Peyer's patch (tissue), 4 donors: ENCODE measurements at regions not wholly inside any gene's neighbourhood (a gene's known extent, or its start where the extent isn't known, plus 50 kb on each side); places are given as distances from the start of the nearest gene placed in this dataset.

Source experiments
- DNase-seq, 3 donors: peaks; one replicate each; pipeline ENCODE4 v3.0.0-alpha.2; 2017 to 2019
- H3K27ac ChIP-seq, 4 donors: fragments of 200-600 bp; sonication (generic); one replicate each; pipeline ENCODE4 v1.5.1; 2016 to 2019
- H3K27me3 ChIP-seq, 2 donors: fragments of 200-600 bp; sonication (generic); one replicate each; pipeline ENCODE4 v1.5.1; 2019
- H3K36me3 ChIP-seq, 3 donors: fragments of 200-600 bp; sonication (generic); one replicate each; pipeline ENCODE4 v1.5.1; 2016 to 2019
- H3K4me1 ChIP-seq, 4 donors: fragments of 200-600 bp; sonication (generic); one replicate each; pipeline ENCODE4 v1.5.1; 2016 to 2019
- H3K4me3 ChIP-seq, 4 donors: fragments of 200-600 bp; sonication (generic); 1 replicate in 3 of 4; 2 replicates in 1 of 4; pipeline ENCODE4 v1.5.1; 2016 to 2019; ENCODE audit warnings: mild to moderate bottlenecking in 1 of 4
- H3K9me3 ChIP-seq, 4 donors: fragments of 200-600 bp; sonication (generic); one replicate each; pipeline ENCODE4 v1.5.1; 2016 to 2019; ENCODE audit warnings: mild to moderate bottlenecking in 1 of 4
- POLR2A ChIP-seq, 2 donors: fragments of 450-650 bp; IDR thresholded peaks; one replicate each; pipeline ENCODE4 v1.5.1; 2017; ENCODE audit warnings: antibody characterized with exemption in 2 of 2, mild to moderate bottlenecking in 2 of 2, moderate library complexity in 2 of 2
- TF ChIP-seq, protein P1 (sequence below), 6 experiments: fragments of 450-650 bp in 4 of 6; fragments of 200-600 bp in 2 of 6; sonication (generic) in 1 of 6; IDR thresholded peaks; one replicate each; pipeline ENCODE4 v1.5.1; 2017 to 2019; ENCODE audit warnings: antibody characterized with exemption in 6 of 6, mild to moderate bottlenecking in 3 of 6, moderate library complexity in 1 of 6

DNA sequence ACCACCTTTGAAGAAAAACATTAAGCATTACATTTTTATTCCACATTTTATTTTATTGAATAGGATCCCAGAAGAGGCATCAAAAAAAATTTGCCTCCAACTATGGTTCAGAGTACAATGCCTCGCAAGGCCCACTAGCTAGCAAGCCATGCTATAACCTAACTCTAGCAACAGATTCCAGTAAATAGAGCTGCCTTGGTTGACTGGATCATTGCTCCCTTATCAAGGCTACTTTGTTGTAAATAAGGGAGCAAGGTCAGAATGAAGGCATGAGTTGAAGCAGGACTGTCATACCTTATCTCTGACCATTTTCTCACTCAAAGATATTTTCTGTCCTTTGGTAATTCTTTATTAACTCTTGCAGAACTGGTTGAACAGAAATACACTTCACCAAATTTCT lies 672.6 kb downstream of the EPHA4 start:
- H3K36me3 ChIP-seq, result no peaks in the 10 kb centered on the region
- no peaks in the 10 kb centered on the region for H3K27me3 ChIP-seq
- TF ChIP-seq, protein P1, sequence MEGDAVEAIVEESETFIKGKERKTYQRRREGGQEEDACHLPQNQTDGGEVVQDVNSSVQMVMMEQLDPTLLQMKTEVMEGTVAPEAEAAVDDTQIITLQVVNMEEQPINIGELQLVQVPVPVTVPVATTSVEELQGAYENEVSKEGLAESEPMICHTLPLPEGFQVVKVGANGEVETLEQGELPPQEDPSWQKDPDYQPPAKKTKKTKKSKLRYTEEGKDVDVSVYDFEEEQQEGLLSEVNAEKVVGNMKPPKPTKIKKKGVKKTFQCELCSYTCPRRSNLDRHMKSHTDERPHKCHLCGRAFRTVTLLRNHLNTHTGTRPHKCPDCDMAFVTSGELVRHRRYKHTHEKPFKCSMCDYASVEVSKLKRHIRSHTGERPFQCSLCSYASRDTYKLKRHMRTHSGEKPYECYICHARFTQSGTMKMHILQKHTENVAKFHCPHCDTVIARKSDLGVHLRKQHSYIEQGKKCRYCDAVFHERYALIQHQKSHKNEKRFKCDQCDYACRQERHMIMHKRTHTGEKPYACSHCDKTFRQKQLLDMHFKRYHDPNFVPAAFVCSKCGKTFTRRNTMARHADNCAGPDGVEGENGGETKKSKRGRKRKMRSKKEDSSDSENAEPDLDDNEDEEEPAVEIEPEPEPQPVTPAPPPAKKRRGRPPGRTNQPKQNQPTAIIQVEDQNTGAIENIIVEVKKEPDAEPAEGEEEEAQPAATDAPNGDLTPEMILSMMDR (IDR thresholded peaks at IDR 0.05), result no peak
- no peak for TF ChIP-seq POLR2A (IDR thresholded peaks at IDR 0.05)

DNA sequence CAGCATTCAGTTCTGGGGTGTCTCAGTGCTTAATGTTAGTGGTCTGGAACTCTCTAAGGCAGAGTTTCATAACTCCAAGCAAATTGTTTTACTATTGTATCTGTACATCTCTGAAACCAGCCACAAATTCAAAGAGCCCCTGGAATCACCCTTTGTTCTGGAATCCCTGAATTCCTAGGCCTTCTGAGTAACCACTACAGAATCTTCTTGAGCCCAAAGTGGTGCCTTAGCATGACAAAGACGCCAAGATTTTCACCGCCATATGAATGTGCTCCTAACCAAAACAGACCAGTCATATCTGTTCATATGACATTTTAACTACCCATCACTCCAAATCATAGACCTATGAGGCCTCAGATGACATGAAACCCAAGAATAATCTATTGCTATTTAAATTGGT lies 668.1 kb downstream of the EPHA4 start:
- Histone ChIP-seq H3K4me3 (no peak overlapping the region), H3K27ac (no peak overlapping the region), H3K27me3 (no peaks in the 10 kb centered on the region), H3K36me3 (no peaks in the 10 kb centered on the region), H3K4me1 (no peaks in the 10 kb centered on the region), H3K9me3 (no peaks in the 10 kb centered on the region)
- DNase-seq, result no peak
- TF ChIP-seq, protein P1 (IDR thresholded peaks at IDR 0.05), result no peak
- TF ChIP-seq POLR2A (IDR thresholded peaks at IDR 0.05), result no peak

More for the DNA sequence above, 672.6 kb downstream of the EPHA4 start:
- H3K27ac ChIP-seq, result no peak overlapping the region
- H3K9me3 ChIP-seq, result no peaks in the 10 kb centered on the region
- H3K4me3 ChIP-seq, result no peak overlapping the region
- DNase-seq, result no peak
- no peaks in the 10 kb centered on the region for H3K4me1 ChIP-seq

DNA sequence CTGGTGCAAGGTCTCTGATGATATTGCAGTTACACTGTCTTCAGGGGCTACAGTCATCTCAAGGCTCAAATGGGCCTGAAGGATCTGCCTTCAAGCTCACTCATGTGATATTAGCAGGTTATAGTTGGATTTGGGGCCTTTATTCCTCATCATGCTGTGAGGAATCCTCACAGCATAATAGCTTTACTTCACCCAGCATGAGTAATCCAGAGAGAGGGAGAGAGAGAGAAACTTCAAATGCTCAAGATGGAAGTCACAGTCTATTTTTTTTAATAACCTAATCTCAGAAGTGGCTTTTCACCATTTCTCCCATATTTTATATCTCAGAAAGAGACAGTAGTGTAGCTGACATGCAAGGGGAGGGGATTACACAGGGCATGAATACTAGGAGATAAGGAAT lies 658.7 kb downstream of the EPHA4 start:
- H3K9me3 ChIP-seq, result no peaks in the 10 kb centered on the region

GRCh38 chr2:220915092-220915623 lies 656.9 kb downstream of the EPHA4 start:
- Histone ChIP-seq H3K4me1 (no peaks in the 10 kb centered on the region), H3K9me3 (no peaks in the 10 kb centered on the region), H3K27ac (no peak overlapping the region), H3K36me3 (no peaks in the 10 kb centered on the region), H3K4me3 (no peak overlapping the region), H3K27me3 (no peaks in the 10 kb centered on the region)
- no peak for TF ChIP-seq POLR2A (IDR thresholded peaks at IDR 0.05)
- TF ChIP-seq, protein P1 (IDR thresholded peaks at IDR 0.05), result no peak
- DNase-seq, result no peak

More for the DNA sequence above, 658.7 kb downstream of the EPHA4 start:
- Histone ChIP-seq H3K27ac (no peak overlapping the region), H3K36me3 (no peaks in the 10 kb centered on the region), H3K4me1 (no peaks in the 10 kb centered on the region), H3K4me3 (no peak overlapping the region), H3K27me3 (no peaks in the 10 kb centered on the region)
- TF ChIP-seq, protein P1 (IDR thresholded peaks at IDR 0.05), result no peak
- no peak for TF ChIP-seq POLR2A (IDR thresholded peaks at IDR 0.05)
- no peak for DNase-seq

DNA sequence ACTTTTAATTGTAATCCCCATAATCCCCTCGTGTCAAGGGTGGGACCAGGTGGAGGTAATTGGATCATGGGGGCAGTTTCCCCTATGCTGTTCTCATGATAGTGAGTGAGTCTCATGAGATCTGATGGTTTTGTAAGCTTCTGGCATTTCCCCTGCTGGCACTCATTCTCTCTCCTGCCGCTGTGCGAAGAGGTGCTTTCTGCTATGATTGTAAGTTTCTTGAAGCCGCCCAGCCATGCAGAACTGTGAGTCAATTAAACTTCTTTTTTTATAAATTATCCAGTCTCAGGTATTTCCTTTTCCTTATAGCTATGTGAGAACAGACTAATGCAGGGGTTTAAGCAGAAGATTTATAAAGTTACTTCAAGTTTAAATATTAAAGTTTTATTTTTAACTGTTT lies 655.2 kb downstream of the EPHA4 start:
- Histone ChIP-seq H3K9me3 (no peaks in the 10 kb centered on the region), H3K36me3 (no peaks in the 10 kb centered on the region), H3K4me1 (no peaks in the 10 kb centered on the region), H3K4me3 (no peak overlapping the region), H3K27me3 (no peaks in the 10 kb centered on the region), H3K27ac (no peak overlapping the region)
- DNase-seq, result no peak
- no peak for TF ChIP-seq POLR2A (IDR thresholded peaks at IDR 0.05)
- TF ChIP-seq, protein P1 (IDR thresholded peaks at IDR 0.05), result no peak
